ENCODE measurements at regions not wholly inside any gene's neighbourhood (a gene's known extent, or its start where the extent isn't known, plus 50 kb on each side); places are given as distances from the start of the nearest gene placed in this dataset.

DNA sequence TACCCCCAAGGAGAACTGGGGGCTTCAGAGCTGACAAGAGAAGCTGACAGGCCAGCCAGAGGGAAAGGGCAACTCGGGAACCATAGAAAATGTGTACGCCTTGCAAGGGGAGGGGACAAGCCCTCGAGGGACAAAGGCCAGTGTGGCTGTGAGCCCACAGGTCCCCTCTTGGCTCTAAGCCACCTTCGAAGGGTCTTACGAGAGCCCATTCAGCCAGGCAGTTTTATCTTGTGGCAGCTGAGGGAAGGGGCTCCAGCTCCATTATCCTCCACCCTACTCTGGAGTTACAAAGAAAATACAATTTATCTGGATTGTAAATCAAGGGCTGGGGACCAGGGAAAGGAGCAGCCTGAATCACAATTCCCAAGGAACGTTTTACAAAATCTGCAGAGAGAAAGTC, 159.5 kb upstream of the ZMIZ1 start:
- Histone ChIP-seq H3K27me3 (ENCODE audit: control insufficient read depth in 1 of 2, insufficient read depth in 2 of 2, low read length in 2 of 2) (no peaks in the 10 kb centered on the region), H3K36me3 (ENCODE audit: control insufficient read depth in 2 of 2, insufficient read depth in 2 of 2, low read length in 1 of 2) (no peaks in the 10 kb centered on the region), H3K9me3 (ENCODE audit: control insufficient read depth in 2 of 2, insufficient read depth in 1 of 2, low read depth in 1 of 2, low read length in 1 of 2) (no peaks in the 10 kb centered on the region), H3K4me3 (ENCODE audit: low read depth in 1 of 2, low read length in 2 of 2) (no peak overlapping the region), H3K27ac (ENCODE audit: low read depth in 2 of 2, low read length in 1 of 2) (no peak overlapping the region), H3K4me1 (ENCODE audit: control insufficient read depth in 2 of 2, insufficient read depth in 2 of 2, low read length in 1 of 2) (peaks cover 3% of the 10 kb centered on the region in 2 donors)
- 71 to 73% methylated on average over 6 of the region's 6 CpGs for WGBS, 2 donors

GRCh38 chr10:78910021-78910420, 158.7 kb upstream of the ZMIZ1 start:
- no peaks in the 10 kb centered on the region for H3K36me3 ChIP-seq (ENCODE audit: control insufficient read depth in 2 of 2, insufficient read depth in 2 of 2, low read length in 1 of 2)
- WGBS, 2 donors = 91 to 94% methylated on average over 3 of the region's 3 CpGs
- no peak overlapping the region for H3K4me3 ChIP-seq (ENCODE audit: low read depth in 1 of 2, low read length in 2 of 2)

GRCh38 chr10:78910476-78910875, 158.3 kb upstream of the ZMIZ1 start:
- no peaks in the 10 kb centered on the region for H3K36me3 ChIP-seq (ENCODE audit: control insufficient read depth in 2 of 2, insufficient read depth in 2 of 2, low read length in 1 of 2)
- WGBS, 2 donors = 88 to 90% methylated on average over 2 of the region's 2 CpGs
- H3K27me3 ChIP-seq (ENCODE audit: control insufficient read depth in 1 of 2, insufficient read depth in 2 of 2, low read length in 2 of 2) = no peaks in the 10 kb centered on the region
- no peak overlapping the region for H3K4me3 ChIP-seq (ENCODE audit: low read depth in 1 of 2, low read length in 2 of 2)
- peaks cover 3% of the 10 kb centered on the region in 2 donors for H3K4me1 ChIP-seq (ENCODE audit: control insufficient read depth in 2 of 2, insufficient read depth in 2 of 2, low read length in 1 of 2)
- no peaks in the 10 kb centered on the region for H3K9me3 ChIP-seq (ENCODE audit: control insufficient read depth in 2 of 2, insufficient read depth in 1 of 2, low read depth in 1 of 2, low read length in 1 of 2)
- H3K27ac ChIP-seq (ENCODE audit: low read depth in 2 of 2, low read length in 1 of 2) = no peak overlapping the region

More at GRCh38 chr10:78910021-78910420, 158.7 kb upstream of the ZMIZ1 start:
- no peaks in the 10 kb centered on the region for H3K27me3 ChIP-seq (ENCODE audit: control insufficient read depth in 1 of 2, insufficient read depth in 2 of 2, low read length in 2 of 2)
- peaks cover 3% of the 10 kb centered on the region in 2 donors for H3K4me1 ChIP-seq (ENCODE audit: control insufficient read depth in 2 of 2, insufficient read depth in 2 of 2, low read length in 1 of 2)
- no peaks in the 10 kb centered on the region for H3K9me3 ChIP-seq (ENCODE audit: control insufficient read depth in 2 of 2, insufficient read depth in 1 of 2, low read depth in 1 of 2, low read length in 1 of 2)
- H3K27ac ChIP-seq (ENCODE audit: low read depth in 2 of 2, low read length in 1 of 2) = no peak overlapping the region

DNA sequence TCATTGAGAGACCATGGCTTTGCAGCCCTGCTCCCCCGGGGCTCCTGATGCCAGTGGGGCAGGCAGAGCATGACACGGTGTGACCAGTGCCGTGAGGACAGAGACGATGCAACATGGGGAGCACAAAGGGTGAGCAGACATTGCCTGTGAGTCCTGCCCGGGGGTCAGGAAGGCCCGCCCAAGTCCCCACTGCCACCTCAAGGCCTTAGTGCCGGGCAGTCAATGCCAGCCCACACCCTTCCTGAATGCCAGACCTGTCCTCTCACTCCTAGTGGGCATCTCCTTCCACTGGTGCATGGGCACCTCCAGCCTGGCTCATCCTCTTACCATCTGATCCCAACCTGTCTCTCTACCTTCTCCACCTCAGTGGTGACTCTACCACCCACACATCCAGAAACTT, 157.9 kb upstream of the ZMIZ1 start:
- no peaks in the 10 kb centered on the region for H3K9me3 ChIP-seq (ENCODE audit: control insufficient read depth in 2 of 2, insufficient read depth in 1 of 2, low read depth in 1 of 2, low read length in 1 of 2)
- H3K27me3 ChIP-seq (ENCODE audit: control insufficient read depth in 1 of 2, insufficient read depth in 2 of 2, low read length in 2 of 2) = no peaks in the 10 kb centered on the region
- peaks cover 2 to 3% of the 10 kb centered on the region in 2 donors for H3K4me1 ChIP-seq (ENCODE audit: control insufficient read depth in 2 of 2, insufficient read depth in 2 of 2, low read length in 1 of 2)
- no peak overlapping the region for H3K27ac ChIP-seq (ENCODE audit: low read depth in 2 of 2, low read length in 1 of 2)
- no peaks in the 10 kb centered on the region for H3K36me3 ChIP-seq (ENCODE audit: control insufficient read depth in 2 of 2, insufficient read depth in 2 of 2, low read length in 1 of 2)
- 93% methylated on average over 7 of the region's 7 CpGs for WGBS, 2 donors
- no peak overlapping the region for H3K4me3 ChIP-seq (ENCODE audit: low read depth in 1 of 2, low read length in 2 of 2)

- no peaks in the 10 kb centered on the region for H3K36me3 ChIP-seq (ENCODE audit: control insufficient read depth in 2 of 2, insufficient read depth in 2 of 2, low read length in 1 of 2)
- no peak overlapping the region for H3K4me3 ChIP-seq (ENCODE audit: low read depth in 1 of 2, low read length in 2 of 2)
- no peak overlapping the region for H3K27ac ChIP-seq (ENCODE audit: low read depth in 2 of 2, low read length in 1 of 2)
- H3K9me3 ChIP-seq (ENCODE audit: control insufficient read depth in 2 of 2, insufficient read depth in 1 of 2, low read depth in 1 of 2, low read length in 1 of 2) = no peaks in the 10 kb centered on the region
- H3K4me1 ChIP-seq (ENCODE audit: control insufficient read depth in 2 of 2, insufficient read depth in 2 of 2, low read length in 1 of 2) = peaks cover 0 to 3% of the 10 kb centered on the region in 2 donors
- no peaks in the 10 kb centered on the region for H3K27me3 ChIP-seq (ENCODE audit: control insufficient read depth in 1 of 2, insufficient read depth in 2 of 2, low read length in 2 of 2)
- 70 to 75% methylated on average over 10 of the region's 10 CpGs for WGBS, 2 donors
Measured at GRCh38 chr10:78911533-78912340, 157.0 kb upstream of the ZMIZ1 start.

- no peaks in the 10 kb centered on the region for H3K36me3 ChIP-seq (ENCODE audit: control insufficient read depth in 2 of 2, insufficient read depth in 2 of 2, low read length in 1 of 2)
- H3K27ac ChIP-seq (ENCODE audit: low read depth in 2 of 2, low read length in 1 of 2) = no peak overlapping the region
- peaks cover 0 to 3% of the 10 kb centered on the region in 2 donors for H3K4me1 ChIP-seq (ENCODE audit: control insufficient read depth in 2 of 2, insufficient read depth in 2 of 2, low read length in 1 of 2)
- no peaks in the 10 kb centered on the region for H3K9me3 ChIP-seq (ENCODE audit: control insufficient read depth in 2 of 2, insufficient read depth in 1 of 2, low read depth in 1 of 2, low read length in 1 of 2)
- no peaks in the 10 kb centered on the region for H3K27me3 ChIP-seq (ENCODE audit: control insufficient read depth in 1 of 2, insufficient read depth in 2 of 2, low read length in 2 of 2)
- 77 to 81% methylated on average over 11 of the region's 11 CpGs for WGBS, 2 donors
- no peak overlapping the region for H3K4me3 ChIP-seq (ENCODE audit: low read depth in 1 of 2, low read length in 2 of 2)
Measured at GRCh38 chr10:78912361-78913218, 156.2 kb upstream of the ZMIZ1 start.

- Histone ChIP-seq H3K36me3 (ENCODE audit: control insufficient read depth in 2 of 2, insufficient read depth in 2 of 2, low read length in 1 of 2) (no peaks in the 10 kb centered on the region), H3K27ac (ENCODE audit: low read depth in 2 of 2, low read length in 1 of 2) (no peak overlapping the region), H3K4me3 (ENCODE audit: low read depth in 1 of 2, low read length in 2 of 2) (no peak overlapping the region), H3K4me1 (ENCODE audit: control insufficient read depth in 2 of 2, insufficient read depth in 2 of 2, low read length in 1 of 2) (peaks cover 0 to 3% of the 10 kb centered on the region in 2 donors), H3K9me3 (ENCODE audit: control insufficient read depth in 2 of 2, insufficient read depth in 1 of 2, low read depth in 1 of 2, low read length in 1 of 2) (no peaks in the 10 kb centered on the region), H3K27me3 (ENCODE audit: control insufficient read depth in 1 of 2, insufficient read depth in 2 of 2, low read length in 2 of 2) (no peaks in the 10 kb centered on the region)
- 56 to 64% methylated on average over 28 of the region's 28 CpGs for WGBS, 2 donors
Measured at GRCh38 chr10:78913219-78914059, 155.3 kb upstream of the ZMIZ1 start.

GRCh38 chr10:78914060-78914378, 154.7 kb upstream of the ZMIZ1 start:
- H3K27ac ChIP-seq (ENCODE audit: low read depth in 2 of 2, low read length in 1 of 2) = no peak overlapping the region
- 74 to 83% methylated on average over 8 to 10 of the region's 10 CpGs for WGBS, 2 donors
- H3K9me3 ChIP-seq (ENCODE audit: control insufficient read depth in 2 of 2, insufficient read depth in 1 of 2, low read depth in 1 of 2, low read length in 1 of 2) = no peaks in the 10 kb centered on the region
- no peaks in the 10 kb centered on the region for H3K36me3 ChIP-seq (ENCODE audit: control insufficient read depth in 2 of 2, insufficient read depth in 2 of 2, low read length in 1 of 2)
- no peak overlapping the region for H3K4me3 ChIP-seq (ENCODE audit: low read depth in 1 of 2, low read length in 2 of 2)
- H3K4me1 ChIP-seq (ENCODE audit: control insufficient read depth in 2 of 2, insufficient read depth in 2 of 2, low read length in 1 of 2) = peaks cover 0 to 3% of the 10 kb centered on the region in 2 donors
- no peaks in the 10 kb centered on the region for H3K27me3 ChIP-seq (ENCODE audit: control insufficient read depth in 1 of 2, insufficient read depth in 2 of 2, low read length in 2 of 2)

DNA sequence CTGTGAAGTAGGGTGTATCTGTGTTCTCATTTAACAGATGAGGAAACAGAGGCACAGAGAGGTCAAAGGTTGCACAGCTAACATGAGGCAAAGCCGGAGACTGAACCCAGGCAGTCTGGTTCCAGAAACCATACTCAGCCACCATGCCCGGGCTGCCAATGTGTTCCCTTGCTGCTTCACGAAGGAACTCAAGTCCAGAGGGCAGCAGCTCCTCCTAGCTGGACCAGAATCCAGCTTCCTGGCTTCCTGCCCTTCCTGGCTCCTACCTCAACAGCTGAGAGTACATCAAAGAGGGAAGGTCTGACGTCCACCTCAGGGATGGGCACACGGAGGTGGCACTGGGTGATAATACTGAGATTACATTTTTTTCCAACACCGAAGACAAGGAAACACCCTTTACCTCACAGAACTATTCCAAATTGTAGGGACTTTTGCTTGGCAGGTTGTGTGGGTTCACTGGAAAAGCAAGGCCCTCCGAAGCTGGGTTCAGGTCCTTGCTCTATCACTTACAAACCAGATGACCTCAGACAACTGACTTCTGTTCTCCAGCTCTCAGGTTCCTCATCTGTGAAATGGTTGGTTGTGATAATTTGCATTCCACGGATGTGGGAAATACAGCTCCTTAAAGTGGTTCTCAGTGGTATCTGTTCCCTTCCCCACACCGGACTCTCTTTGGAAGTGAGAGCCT, 154.1 kb upstream of the ZMIZ1 start:
- 57 to 63% methylated on average over 9 of the region's 9 CpGs for WGBS, 2 donors
- Histone ChIP-seq H3K4me3 (ENCODE audit: low read depth in 1 of 2, low read length in 2 of 2) (no peak overlapping the region), H3K27ac (ENCODE audit: low read depth in 2 of 2, low read length in 1 of 2) (no peak overlapping the region), H3K27me3 (ENCODE audit: control insufficient read depth in 1 of 2, insufficient read depth in 2 of 2, low read length in 2 of 2) (no peaks in the 10 kb centered on the region), H3K4me1 (ENCODE audit: control insufficient read depth in 2 of 2, insufficient read depth in 2 of 2, low read length in 1 of 2) (peaks cover 0 to 3% of the 10 kb centered on the region in 2 donors), H3K36me3 (ENCODE audit: control insufficient read depth in 2 of 2, insufficient read depth in 2 of 2, low read length in 1 of 2) (no peaks in the 10 kb centered on the region), H3K9me3 (ENCODE audit: control insufficient read depth in 2 of 2, insufficient read depth in 1 of 2, low read depth in 1 of 2, low read length in 1 of 2) (no peaks in the 10 kb centered on the region)

Measured in esophagus (tissue), 2 donors.